ENCODE measurements at regions not wholly inside any gene's neighbourhood (a gene's known extent, or its start where the extent isn't known, plus 50 kb on each side); places are given as distances from the start of the nearest gene placed in this dataset.
"Not testable (repeated sequence)": the region's sequence is repeated elsewhere in the genome, so short reads cannot be mapped to it uniquely, and the experiment has no call there.

- Histone ChIP-seq H3K4me1 (no peaks in the 10 kb centered on the region), H3K9me3 (no peaks in the 10 kb centered on the region), H3K4me3 (no peak overlapping the region), H3K27ac (no peak overlapping the region), H3K27me3 (ENCODE audit: insufficient read depth in 3 of 3, low read length in 2 of 3) (peaks cover 0 to 2% (median 0%) of the 10 kb centered on the region in 3 donors), H3K36me3 (ENCODE audit: insufficient read depth in 1 of 2, low read depth in 1 of 2) (no peaks in the 10 kb centered on the region)
- intact Hi-C loops (cut with DNase I), result no loop called here
- 76 to 85% (median 79%) methylated on average over 8 of the region's 8 CpGs for WGBS, 3 donors
- no peak for TF ChIP-seq CTCF (IDR thresholded peaks at IDR 0.05)
- ATAC-seq, result no peak
- no peak for DNase-seq
Observed at GRCh38 chr20:48375804-48376203, 452.0 kb downstream of the PREX1 start.

GRCh38 chr20:48374991-48375595, 452.7 kb downstream of the PREX1 start:
- 77 to 83% (median 83%) methylated on average over 16 of the region's 16 CpGs for WGBS, 3 donors
- H3K4me3 ChIP-seq, result no peak overlapping the region
- no peak overlapping the region for H3K27ac ChIP-seq
- no peaks in the 10 kb centered on the region for H3K4me1 ChIP-seq
- no peak for DNase-seq
- ATAC-seq, result no peak
- H3K9me3 ChIP-seq, result no peaks in the 10 kb centered on the region
- no peak for TF ChIP-seq CTCF (IDR thresholded peaks at IDR 0.05)
- H3K27me3 ChIP-seq (ENCODE audit: insufficient read depth in 3 of 3, low read length in 2 of 3), result peaks cover 0 to 2% (median 0%) of the 10 kb centered on the region in 3 donors
- H3K36me3 ChIP-seq (ENCODE audit: insufficient read depth in 1 of 2, low read depth in 1 of 2), result no peaks in the 10 kb centered on the region
- intact Hi-C loops (cut with DNase I), result no loop called here

GRCh38 chr20:48374031-48374907, 453.5 kb downstream of the PREX1 start:
- WGBS, 3 donors, result 33 to 47% (median 37%) methylated on average over 26 of the region's 26 CpGs
- intact Hi-C loops (cut with DNase I); H3K36me3 ChIP-seq (ENCODE audit: insufficient read depth in 1 of 2, low read depth in 1 of 2); H3K4me1 ChIP-seq; H3K27me3 ChIP-seq (ENCODE audit: insufficient read depth in 3 of 3, low read length in 2 of 3); H3K4me3 ChIP-seq; H3K27ac ChIP-seq; H3K9me3 ChIP-seq; ATAC-seq: not testable (repeated sequence)
- peak in 1 of 2 donors; percentile 43 for DNase-seq

- DNase-seq (no peak), ATAC-seq (no peak)
- H3K4me1 ChIP-seq, result no peaks in the 10 kb centered on the region
- H3K36me3 ChIP-seq (ENCODE audit: insufficient read depth in 1 of 2, low read depth in 1 of 2), result no peaks in the 10 kb centered on the region
- H3K27me3 ChIP-seq (ENCODE audit: insufficient read depth in 3 of 3, low read length in 2 of 3), result peaks cover 0 to 2% (median 0%) of the 10 kb centered on the region in 3 donors
- H3K9me3 ChIP-seq, result no peaks in the 10 kb centered on the region
- no peak for TF ChIP-seq CTCF (IDR thresholded peaks at IDR 0.05)
- H3K4me3 ChIP-seq, result no peak overlapping the region
- intact Hi-C loops (cut with DNase I), result no loop called here
- H3K27ac ChIP-seq, result no peak overlapping the region
- WGBS, 3 donors, result 55 to 59% (median 57%) methylated on average over 19 of the region's 19 CpGs
Observed at GRCh38 chr20:48373555-48373934, 454.3 kb downstream of the PREX1 start.

- H3K4me1 ChIP-seq; H3K36me3 ChIP-seq (ENCODE audit: insufficient read depth in 1 of 2, low read depth in 1 of 2); DNase-seq; H3K27ac ChIP-seq; H3K9me3 ChIP-seq; ATAC-seq; H3K27me3 ChIP-seq (ENCODE audit: insufficient read depth in 3 of 3, low read length in 2 of 3); H3K4me3 ChIP-seq; intact Hi-C loops (cut with DNase I): not testable (repeated sequence)
- WGBS, 3 donors, result 70 to 71% (median 71%) methylated on average over 29 to 33 of the region's 35 CpGs
Observed at GRCh38 chr20:48372851-48373554, 454.8 kb downstream of the PREX1 start.
